MM.1S (cell line): ENCODE measurements at regions not wholly inside any gene's neighbourhood (a gene's known extent, or its start where the extent isn't known, plus 50 kb on each side); places are given as distances from the start of the nearest gene placed in this dataset.

Experiments used
- CTCF ChIP-seq: fragments of 300-600 bp; sonication (generic); IDR thresholded peaks from 2 replicates; pipeline ENCODE4 v1.5.1; 2016; ENCODE audit warnings: antibody characterized with exemption, low read length, mixed read lengths
- EZH2 ChIP-seq: fragments of 300-600 bp; sonication (generic); optimal IDR thresholded peaks from 2 replicates; pipeline ENCODE3; 2017; ENCODE audit warnings: low read depth, mild to moderate bottlenecking, antibody characterized with exemption, low read length, mixed read lengths
- EZH2phosphoT487 ChIP-seq: fragments of 300-600 bp; sonication (generic); IDR thresholded peaks from 2 replicates; pipeline ENCODE4 v1.6.1; 2018; ENCODE audit warnings: antibody characterized with exemption, low read length

- TF ChIP-seq CTCF (no peak), EZH2 (no peak), EZH2phosphoT487 (no peak)
Measured at GRCh38 chr14:89674240-89674639, 257.2 kb upstream of the FOXN3 start.
